GM21825 (cell line): ENCODE measurements at regions not wholly inside any gene's neighbourhood (a gene's known extent, or its start where the extent isn't known, plus 50 kb on each side); places are given as distances from the start of the nearest gene placed in this dataset.
"Not testable (repeated sequence)": the region's sequence is repeated elsewhere in the genome, so short reads cannot be mapped to it uniquely, and the experiment has no call there.

ENCODE experiments used
- ATAC-seq: cut with Tn5 transposase; IDR thresholded peaks from one replicate; pipeline ENCODE4 v1.9.1; 2021; ENCODE audit warnings: mild to moderate bottlenecking, moderate library complexity; ENCODE audit not compliant: unreplicated experiment

DNA sequence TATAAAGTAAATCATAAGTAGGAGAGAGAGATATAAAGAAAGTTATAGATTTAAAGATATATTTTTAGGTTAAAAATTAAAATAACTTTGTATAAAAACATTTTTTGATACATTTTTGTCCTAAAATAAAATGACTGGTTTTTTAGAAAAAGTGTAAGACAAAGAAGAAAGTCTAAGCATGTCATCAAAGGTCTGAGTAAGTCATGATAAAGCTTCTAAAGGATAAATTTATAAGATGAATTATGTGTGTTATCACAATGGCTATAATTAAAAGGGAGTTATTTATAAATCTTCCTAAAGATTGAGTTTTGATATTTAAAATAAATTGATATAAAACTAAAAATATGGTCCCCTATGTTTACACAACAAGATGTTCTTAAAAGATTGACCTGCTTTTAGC lies 370.9 kb downstream of the PTPRU start:
- no peak for ATAC-seq

DNA sequence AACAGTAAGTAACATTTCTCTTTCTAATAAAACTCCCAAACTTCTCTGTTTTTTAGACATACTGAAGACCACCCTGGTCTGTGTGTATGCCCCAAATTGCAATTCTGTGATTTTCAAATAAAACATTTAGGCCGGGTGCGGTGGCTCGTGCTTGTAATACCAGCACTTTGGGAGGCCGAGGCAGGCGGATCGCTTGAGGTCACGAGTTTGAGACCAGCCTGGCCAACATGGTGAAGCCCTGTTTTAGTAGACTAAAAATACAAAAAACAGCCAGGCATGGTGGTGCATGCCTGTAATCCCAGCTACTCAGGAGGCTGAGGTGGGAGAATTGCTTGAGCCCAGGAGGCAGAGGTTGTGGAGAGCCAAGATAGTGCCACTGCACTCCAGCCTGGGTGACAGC lies 368.5 kb downstream of the PTPRU start:
- not testable (repeated sequence) for ATAC-seq

DNA sequence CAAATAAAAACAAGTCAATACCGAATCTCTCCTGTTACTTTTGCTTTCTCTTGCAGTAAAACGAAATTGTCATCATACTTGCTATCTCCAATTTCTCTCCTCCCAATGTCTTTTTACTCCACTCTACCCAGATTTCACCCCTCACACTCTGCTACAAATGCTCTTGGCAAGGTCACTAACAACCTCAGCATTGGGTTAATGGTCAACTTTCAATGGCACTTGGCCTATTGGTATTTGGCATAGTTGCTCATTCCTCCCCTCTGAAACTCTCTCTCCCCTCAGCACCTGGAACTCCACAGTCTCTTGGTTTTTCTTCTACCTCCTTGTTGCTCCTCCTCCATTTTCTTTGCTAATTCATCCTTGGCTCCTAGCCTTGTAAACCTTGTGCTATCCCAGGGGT lies 367.3 kb downstream of the PTPRU start:
- ATAC-seq: no peak

DNA sequence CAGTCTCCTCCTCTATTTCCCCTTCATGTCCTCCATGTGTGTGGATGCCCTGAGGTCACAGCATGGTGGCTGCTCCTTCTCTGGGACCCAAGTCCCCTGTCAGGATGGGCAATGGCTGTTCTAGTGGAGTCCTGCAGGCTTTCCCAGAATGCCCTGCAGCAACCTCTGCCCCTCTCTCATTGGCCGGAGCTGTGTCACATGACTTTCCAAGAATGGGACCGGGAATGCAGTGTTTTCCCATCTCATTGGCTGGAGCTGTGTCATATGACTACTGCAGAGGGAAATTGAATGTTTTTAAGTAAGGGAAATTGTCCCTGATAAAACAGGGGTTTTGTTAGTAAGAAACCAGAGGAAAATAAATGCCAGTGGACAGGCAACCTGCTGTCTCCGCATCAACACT lies 365.9 kb downstream of the PTPRU start:
- no peak for ATAC-seq

DNA sequence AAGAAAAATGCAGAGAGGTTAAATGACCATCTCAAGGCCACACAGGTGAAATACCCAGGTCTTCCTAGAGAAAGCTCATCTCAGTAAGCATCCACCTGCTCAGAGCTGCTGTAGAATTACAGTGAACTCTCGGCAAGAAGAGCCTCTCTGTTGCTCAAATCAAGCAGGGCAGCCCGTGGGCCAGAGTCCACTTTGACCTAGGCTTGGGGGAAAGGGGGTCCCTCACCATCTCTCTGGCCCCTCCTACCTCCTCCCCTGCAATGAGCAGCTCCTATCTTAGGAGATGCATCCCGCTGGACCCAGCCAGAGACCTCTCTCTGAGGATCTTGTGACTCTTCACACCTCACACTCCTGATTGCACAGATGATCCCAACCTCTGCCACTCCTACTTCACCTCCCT lies 364.7 kb downstream of the PTPRU start:
- ATAC-seq: no peak

DNA sequence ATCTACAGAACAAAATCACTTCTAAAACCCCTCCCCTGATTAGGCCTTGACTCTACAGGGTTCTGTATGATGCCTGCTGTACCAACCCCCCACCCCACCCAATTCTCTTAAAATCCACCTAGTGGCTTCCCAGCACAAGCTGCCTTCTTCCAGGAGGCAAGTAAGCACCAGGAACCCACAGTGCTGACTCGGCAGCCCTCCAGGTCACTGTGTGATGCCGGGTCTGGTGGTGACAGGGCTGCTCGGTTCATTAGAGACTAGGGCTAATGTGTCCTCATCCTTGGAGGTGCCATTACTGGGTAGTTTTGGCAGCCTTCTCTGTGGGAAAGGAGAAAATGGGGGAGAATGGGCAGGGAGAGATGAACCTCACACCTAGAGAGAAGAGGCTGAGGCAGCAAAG lies 363.5 kb downstream of the PTPRU start:
- no peak for ATAC-seq

DNA sequence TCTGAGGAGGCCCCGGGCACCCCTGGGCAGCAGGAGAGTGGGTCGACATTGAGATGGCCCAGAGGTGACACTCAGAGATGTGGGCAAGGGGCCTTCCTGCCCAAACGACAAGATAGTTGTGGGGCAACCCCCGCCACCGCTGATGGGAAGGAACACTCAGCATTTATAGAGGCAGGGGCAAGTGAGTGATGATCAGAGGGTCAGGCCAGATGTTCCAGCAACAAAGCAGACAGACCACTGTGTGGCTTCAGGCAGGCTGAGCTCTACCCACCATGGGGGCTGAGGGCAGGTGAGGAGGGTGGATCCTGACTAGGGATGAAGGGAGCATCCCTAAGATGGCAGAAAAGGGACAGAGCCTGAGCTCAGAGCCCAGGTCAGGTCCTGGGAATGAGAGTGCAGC lies 362.7 kb downstream of the PTPRU start:
- no peak for ATAC-seq

DNA sequence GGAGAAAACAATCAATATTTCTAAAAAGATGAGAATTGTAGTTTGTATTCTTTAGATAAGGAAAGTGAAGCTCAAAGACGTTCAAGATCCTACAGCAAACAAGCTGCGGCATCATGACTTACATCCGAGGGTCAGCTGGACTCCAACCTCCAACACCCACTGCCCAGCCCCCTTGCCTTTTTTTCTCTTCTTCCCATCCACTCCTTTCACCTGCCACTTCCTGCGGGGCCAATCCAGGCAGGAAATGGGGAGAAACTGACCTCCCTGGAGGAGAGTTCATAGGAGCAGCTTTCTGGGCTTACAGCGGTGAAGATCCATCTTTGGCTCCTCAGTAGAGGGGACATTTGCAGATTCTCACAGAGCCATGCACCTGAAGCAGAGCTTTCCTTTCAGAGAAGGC lies 361.5 kb downstream of the PTPRU start:
- no peak for ATAC-seq

DNA sequence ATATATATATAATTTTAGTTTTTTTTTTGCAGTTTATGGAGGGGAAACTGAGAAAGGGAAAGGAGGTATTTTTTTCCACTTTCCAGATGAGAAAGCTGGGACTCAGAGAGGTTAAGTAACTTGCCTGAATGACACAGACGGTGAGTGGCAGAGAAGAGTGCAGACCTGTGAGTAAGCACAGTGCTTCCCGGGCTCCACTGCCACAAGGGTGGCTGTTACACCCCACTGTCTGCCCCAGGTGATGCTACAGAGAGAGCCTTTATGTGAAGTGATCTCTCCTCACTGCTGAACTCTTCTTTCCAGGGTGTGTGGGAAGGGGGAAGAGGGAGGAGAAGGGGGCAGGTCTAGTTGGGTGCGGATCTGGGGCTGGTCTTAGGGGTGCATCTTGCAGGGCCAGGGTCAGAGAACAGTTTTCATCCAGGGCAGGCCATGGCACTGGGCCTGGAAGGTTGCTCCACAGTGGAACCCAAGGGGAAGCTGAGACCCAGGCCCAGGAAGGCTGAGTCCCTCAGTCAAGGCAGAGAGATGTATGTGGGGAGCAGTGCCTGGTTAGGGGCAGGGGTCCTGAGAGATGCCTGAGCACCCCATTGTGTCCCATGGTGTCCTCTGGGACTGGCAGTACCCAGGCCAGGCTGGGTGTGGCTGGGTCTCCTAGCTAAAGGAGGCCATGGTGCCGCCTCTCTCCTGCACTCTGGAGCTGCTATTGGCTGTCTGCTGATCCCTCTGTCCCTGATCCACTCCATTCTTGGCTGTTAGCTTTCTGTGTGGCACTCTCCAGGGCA lies 357.5 kb downstream of the PTPRU start:
- no peak for ATAC-seq

DNA sequence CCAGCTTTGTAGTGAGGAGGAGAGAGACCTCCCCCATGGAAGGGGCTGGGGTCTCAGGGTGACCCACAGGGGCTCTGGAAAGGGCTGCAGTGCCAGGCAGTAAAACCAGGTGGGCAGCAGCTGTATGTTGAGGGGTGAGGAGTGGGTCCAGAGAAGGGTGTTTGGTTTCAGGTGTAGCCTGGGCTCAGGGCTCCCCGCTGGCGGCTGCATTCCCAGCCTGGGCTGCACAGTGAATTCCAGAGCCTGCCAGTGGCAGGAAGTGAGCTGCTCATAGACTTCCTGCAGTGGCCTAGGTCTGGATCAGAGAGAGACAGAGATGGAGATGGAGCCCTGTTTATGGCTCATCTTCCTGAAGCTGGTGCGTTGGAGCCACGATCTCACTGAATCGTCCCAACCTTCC lies 356.4 kb downstream of the PTPRU start:
- ATAC-seq: no peak

DNA sequence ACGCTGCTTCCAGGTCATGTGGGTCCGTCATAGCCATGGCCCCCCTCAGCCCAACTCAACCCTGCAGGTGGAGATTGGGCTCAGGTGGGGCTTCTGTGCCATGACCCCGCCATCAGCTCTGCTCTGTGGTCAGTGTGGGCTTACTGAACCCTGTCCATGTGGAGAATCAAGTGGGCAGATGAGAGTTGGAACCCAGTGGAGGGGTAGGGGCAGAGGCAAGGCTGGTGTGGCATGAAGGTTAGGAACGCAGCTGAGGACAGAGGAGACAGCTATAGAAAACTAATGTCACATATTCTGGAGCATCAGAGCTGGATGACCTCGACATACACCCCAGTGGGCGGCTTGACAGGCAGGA lies 355.9 kb downstream of the PTPRU start:
- ATAC-seq: no peak

DNA sequence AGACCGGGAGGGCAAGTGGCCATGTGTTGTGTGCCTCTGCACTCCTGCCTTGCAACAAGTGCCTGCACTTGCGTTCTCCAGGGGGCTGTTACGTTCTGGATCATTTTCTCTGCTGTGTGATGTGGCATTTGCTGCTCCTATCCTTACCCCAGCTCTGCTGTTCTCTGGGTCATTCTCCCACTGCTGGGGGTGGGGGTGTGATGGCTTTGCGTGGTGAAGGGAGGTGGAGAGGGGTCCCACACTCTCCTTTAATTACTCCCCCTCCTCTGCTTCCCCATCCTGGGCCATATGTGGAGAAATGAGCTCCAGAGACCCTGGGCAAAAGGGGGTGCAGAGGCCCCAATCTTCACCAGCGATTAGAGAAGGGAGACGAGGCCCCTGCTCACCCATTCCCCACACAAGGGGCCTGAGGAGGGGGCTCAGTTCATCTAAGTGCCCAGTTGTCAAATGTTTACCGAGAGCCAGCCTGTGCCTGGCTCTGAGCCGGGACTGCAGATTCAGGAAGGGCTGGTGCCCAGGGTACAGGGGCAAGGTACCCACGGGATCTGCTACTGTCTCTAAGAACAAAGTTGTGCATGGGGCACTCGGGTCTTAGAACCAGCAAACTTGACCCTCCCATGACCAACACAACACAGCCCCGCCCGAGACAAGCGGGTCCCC lies 355.4 kb downstream of the PTPRU start:
- no peak for ATAC-seq

DNA sequence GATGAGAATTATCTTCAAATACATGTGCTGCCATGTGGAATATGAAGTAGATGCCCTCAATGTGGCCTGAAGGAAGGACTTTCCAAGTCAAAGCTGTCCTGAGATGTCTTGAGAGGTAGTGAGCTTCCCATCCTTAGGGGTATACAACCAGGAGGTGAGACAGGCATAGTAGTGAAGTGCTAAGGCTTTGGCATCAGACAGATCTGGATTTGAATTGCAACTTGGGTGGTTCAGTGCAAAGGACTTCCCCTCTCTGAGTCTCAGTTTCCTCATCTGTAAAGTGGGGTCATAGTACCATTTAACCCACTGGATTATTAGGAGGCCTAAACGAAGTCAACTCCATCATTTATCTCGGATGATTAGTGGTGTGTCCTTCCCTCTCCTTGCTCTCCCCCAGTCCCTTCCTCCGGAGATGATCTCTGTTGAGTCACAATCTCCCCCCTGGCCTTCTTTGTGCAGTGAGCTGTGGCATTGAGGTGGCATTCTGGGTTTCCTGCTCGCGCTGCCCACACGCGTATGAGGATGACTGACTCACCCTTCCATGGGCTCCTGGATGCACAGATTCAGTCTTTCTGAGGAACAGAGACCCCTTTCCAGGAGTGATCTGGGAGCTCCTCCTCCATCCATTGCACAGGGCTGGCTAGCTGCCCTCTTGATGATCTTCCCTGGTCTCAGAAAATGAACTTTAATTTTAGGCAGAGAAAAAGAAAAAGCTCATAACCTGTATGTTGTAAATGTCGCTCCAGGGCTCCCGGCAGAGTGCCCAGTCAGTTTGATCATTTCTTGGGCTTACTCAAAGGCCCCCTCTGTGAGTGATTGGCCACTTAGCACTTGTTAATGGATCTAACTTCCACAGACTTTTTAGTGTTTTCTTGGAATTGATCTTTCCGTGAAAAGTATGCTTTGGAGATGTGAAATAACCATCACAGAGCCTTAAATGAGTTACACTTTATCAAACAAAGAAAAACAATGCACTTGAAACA lies 354.6 kb downstream of the PTPRU start:
- ATAC-seq: no peak

DNA sequence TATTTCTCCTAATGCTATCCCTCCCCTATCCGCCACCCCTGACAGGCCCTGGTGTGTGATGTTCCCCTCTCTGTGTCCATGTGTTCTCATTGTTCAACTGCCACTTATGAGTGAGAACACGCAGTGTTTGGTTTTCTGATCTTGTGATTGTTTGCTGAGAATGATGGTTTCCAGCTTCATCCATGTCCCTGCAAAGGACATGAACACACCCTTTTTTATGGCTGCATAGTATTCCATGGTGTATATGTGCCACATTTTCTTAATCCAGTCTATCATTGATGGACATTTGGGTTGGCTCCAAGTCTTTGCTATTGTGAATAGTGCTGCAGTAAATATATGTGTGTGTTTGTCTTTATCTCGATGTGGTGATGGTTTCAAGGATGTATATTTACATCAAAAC lies 353.4 kb downstream of the PTPRU start:
- not testable (repeated sequence) for ATAC-seq

DNA sequence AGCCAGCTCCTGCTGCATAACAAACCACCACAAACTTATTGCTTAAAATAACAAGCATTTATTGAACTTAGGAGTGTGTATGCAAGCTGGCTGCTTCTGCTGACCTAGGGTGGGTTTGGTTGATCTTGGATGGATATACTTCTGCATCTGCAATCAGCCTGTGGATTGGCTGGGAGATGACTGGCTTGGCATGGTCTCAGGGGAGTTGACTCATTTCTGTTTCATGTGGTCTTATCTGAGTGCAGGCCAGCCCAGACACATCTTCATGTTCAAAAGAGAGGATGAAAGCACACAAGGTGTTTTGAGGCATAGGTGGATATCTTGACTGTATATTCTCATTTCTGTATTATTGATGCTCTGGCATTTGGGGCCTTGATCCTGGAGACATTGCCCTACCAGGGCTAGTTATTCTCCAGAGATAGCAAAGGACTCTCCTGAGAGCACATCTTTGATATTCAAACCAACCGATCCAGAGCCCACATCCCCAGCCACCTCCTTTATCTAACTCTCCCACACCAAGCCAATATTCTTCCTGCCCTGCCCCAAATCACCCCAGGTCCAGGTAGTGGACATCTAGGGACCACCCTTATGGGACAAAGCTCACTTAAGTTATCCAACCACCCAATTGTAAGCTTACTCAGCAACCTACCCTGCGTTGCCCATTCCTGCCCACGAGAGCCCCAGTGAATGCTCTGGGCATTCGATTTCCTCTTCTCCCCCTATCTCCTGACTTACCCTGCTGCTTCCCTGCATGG lies 350.8 kb downstream of the PTPRU start:
- ATAC-seq: no peak

DNA sequence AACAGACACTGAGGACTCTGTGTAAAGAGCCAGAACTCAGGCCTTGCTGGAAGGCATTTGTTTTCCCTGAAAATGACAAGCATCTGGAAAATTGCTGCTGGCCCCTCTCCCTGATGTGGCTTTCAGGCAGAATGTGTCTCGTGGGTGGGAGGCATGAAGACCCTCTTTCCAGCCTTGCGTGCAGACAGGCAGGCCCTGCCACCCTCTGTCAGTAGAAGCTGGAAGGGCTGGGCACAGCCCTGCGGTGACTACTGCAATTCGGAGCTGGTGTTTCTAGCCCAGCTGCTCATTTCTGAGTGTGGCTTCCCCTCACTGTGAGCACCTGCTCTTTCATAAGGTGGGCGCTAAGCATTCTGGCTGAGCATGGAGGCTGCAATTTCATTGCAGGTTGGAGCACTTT lies 349.9 kb downstream of the PTPRU start:
- no peak for ATAC-seq

DNA sequence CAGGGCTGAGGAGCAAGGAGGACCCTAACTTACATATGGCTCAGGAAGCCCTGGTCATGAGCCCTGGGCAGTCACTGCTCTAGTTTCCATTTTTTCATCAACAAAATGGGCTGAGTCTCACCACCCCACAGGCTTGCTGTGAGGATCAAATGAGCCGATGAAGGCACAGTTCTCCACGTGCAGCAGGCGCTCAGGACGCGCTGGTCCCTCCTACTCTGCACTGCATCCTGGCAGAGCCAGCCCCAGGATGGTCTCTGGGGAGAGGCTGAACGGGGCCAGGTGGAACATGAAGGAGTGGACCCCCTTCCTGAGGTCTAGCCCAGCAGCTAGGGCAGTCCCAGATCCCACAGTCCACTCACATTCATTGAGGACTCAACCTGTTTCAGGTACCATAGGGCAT lies 349.3 kb downstream of the PTPRU start:
- no peak for ATAC-seq

DNA sequence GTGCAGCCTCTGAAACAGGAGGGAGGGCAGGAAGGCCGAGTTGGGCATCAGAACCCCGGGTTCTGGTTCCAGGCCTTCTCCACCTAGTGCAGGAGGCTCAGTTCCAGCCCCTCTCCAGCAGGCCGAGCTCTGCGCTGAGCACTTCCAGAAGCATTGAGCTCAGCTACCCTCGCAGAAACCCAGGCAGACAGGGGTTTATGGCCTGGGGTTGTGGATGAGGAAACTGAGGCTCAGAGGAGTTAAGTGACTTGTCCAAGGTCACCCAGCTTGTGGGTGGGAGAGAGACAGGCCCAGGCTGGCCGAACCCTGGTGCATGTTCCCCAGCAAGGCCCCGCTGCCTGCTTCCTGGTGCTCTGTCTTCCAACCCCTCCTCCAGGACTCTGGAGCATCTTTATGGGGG lies 348.9 kb downstream of the PTPRU start:
- no peak for ATAC-seq

DNA sequence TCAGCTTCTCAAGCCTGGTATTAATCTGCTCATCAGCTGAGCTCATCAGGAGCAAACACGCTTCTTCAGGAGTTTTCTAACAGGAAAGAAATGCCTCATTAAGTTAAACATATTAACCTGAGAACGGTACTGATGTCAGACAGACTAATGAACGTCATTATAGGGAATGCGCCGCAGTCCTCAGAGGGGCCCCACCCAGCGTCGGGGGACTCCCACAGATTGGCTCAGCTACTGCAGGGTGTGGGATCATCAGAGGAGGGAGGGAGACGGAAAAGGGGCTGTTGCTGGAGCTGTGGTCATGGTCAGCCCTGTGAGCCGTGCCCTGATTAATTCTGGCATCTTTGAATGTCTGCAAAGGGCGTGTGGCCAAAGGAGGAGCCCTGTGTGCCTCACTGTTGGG lies 348.5 kb downstream of the PTPRU start:
- ATAC-seq: no peak

DNA sequence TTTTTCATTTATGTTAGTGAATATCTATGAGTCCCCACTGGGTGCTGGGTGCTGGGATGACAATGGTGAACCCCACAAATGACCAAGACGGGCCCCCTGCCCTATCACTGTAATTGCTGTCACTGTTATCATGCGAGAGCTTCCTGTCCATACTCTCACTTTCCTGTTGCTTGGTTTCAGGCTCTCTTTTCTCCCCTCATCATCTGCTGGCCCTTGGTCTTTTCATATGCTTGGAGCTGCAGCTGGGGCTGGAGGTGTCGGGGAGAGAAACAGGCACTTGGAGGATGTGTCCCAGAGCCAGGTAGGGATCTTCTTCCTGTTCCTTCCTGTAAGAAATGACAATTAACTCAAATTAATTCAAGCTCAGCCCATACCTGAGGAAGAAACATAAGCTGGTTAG lies 348.0 kb downstream of the PTPRU start:
- ATAC-seq: no peak

DNA sequence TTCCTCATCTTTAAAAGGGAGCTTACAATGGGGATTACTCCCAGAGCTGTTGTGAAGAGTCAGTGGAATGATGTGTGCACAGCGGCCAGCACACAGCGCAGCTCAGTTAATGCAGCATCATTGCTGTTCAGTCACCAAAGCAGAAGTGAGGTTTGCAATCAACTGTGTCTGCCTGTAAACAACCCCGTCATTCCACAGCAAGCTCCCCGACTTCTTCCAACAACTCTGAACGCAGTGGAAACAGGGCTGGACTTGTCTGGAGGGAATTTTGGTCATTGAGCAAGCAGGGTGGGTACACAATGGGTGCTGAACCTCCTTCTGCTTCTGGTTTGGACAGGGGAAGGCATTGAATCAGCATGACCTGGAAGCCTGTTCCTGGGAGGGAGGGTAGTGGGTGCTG lies 347.4 kb downstream of the PTPRU start:
- ATAC-seq: no peak
